Cerebellar cortex (tissue), 1 donor: ENCODE measurements at regions not wholly inside any gene's neighbourhood (a gene's known extent, or its start where the extent isn't known, plus 50 kb on each side); places are given as distances from the start of the nearest gene placed in this dataset.
"Not testable (repeated sequence)": the region's sequence is repeated elsewhere in the genome, so short reads cannot be mapped to it uniquely, and the experiment has no call there.

Source experiments
- DNase-seq: peaks from one replicate; pipeline ENCODE4 v3.0.0-alpha.2; 2015; ENCODE audit warnings: low spot score

GRCh38 chr6:8655670-8656454, 220.5 kb upstream of the SLC35B3 start:
- DNase-seq = no peak

GRCh38 chr6:8652710-8653109, 217.4 kb upstream of the SLC35B3 start:
- no peak for DNase-seq

- no peak for DNase-seq
Measured at GRCh38 chr6:8651998-8652397, 216.7 kb upstream of the SLC35B3 start.

GRCh38 chr6:8645212-8645611, 209.9 kb upstream of the SLC35B3 start:
- no peak for DNase-seq

GRCh38 chr6:8644306-8644705, 209.0 kb upstream of the SLC35B3 start:
- DNase-seq = no peak

GRCh38 chr6:8642854-8643253, 207.5 kb upstream of the SLC35B3 start:
- DNase-seq = no peak

- DNase-seq = no peak
Measured at GRCh38 chr6:8642131-8642530, 206.8 kb upstream of the SLC35B3 start.

GRCh38 chr6:8639928-8640649, 204.7 kb upstream of the SLC35B3 start:
- no peak for DNase-seq

- no peak for DNase-seq
Measured at GRCh38 chr6:8637896-8638597, 202.7 kb upstream of the SLC35B3 start.

GRCh38 chr6:8633762-8634161, 198.4 kb upstream of the SLC35B3 start:
- DNase-seq = no peak

GRCh38 chr6:8628736-8629135, 193.4 kb upstream of the SLC35B3 start:
- no peak for DNase-seq

GRCh38 chr6:8628063-8628462, 192.7 kb upstream of the SLC35B3 start:
- DNase-seq = no peak

GRCh38 chr6:8627085-8627861, 191.9 kb upstream of the SLC35B3 start:
- DNase-seq = no peak

- DNase-seq = no peak
Measured at GRCh38 chr6:8624665-8625064, 189.3 kb upstream of the SLC35B3 start.

- no peak for DNase-seq
Measured at GRCh38 chr6:8623441-8623840, 188.1 kb upstream of the SLC35B3 start.

GRCh38 chr6:8619853-8620252, 184.5 kb upstream of the SLC35B3 start:
- no peak for DNase-seq

GRCh38 chr6:8619408-8619807, 184.1 kb upstream of the SLC35B3 start:
- DNase-seq = not testable (repeated sequence)

GRCh38 chr6:8608737-8609136, 173.4 kb upstream of the SLC35B3 start:
- DNase-seq = no peak

GRCh38 chr6:8589941-8590729, 154.8 kb upstream of the SLC35B3 start:
- DNase-seq = no peak

- no peak for DNase-seq
Measured at GRCh38 chr6:8588176-8588575, 152.8 kb upstream of the SLC35B3 start.

GRCh38 chr6:8583291-8583690, 147.9 kb upstream of the SLC35B3 start:
- DNase-seq = no peak
